Esophagus muscularis mucosa (tissue), 4 donors: ENCODE measurements at regions not wholly inside any gene's neighbourhood (a gene's known extent, or its start where the extent isn't known, plus 50 kb on each side); places are given as distances from the start of the nearest gene placed in this dataset.

ENCODE experiments used
- DNase-seq: peaks from one replicate; pipeline ENCODE4 v3.0.0-alpha.2; 2017; ENCODE audit errors: extremely low spot score
- H3K27ac ChIP-seq, 4 donors: fragments of 200-600 bp; sonication (generic); replicated peaks in 1 of 4; 1 replicate in 3 of 4; 2 replicates in 1 of 4; pipeline ENCODE4 v1.5.1; 2016 to 2019; ENCODE audit warnings: mild to moderate bottlenecking in 1 of 4
- H3K27me3 ChIP-seq, 4 donors: fragments of 200-600 bp; sonication (generic); one replicate each; pipeline versions ENCODE4 v1.5.1 to v1.6.0; 2016 to 2019
- H3K36me3 ChIP-seq, 4 donors: fragments of 200-600 bp; sonication (generic); one replicate each; pipeline ENCODE4 v1.5.1; 2016 to 2019
- H3K4me1 ChIP-seq, 4 donors: fragments of 200-600 bp; sonication (generic); one replicate each; pipeline ENCODE4 v1.5.1; 2016 to 2019
- H3K4me3 ChIP-seq, 4 donors: fragments of 200-600 bp; sonication (generic); 1 replicate in 2 of 4; 2 replicates in 2 of 4; pipeline ENCODE4 v1.5.1; 2016 to 2019; ENCODE audit warnings: mild to moderate bottlenecking in 4 of 4, moderate library complexity in 1 of 4
- H3K9me3 ChIP-seq, 4 donors: fragments of 200-600 bp; sonication (generic); 1 replicate in 3 of 4; 2 replicates in 1 of 4; pipeline ENCODE4 v1.5.1; 2016 to 2019
- EP300 ChIP-seq: sonication (generic); formaldehyde crosslinking; IDR thresholded peaks from one replicate; pipeline ENCODE4 v1.6.1; 2017; ENCODE audit warnings: antibody characterized with exemption
- POLR2A ChIP-seq: fragments of 450-650 bp; IDR thresholded peaks from one replicate; pipeline ENCODE4 v1.6.1; 2017; ENCODE audit warnings: antibody characterized with exemption, moderate library complexity, mild to moderate bottlenecking, low read depth
- POLR2AphosphoS5 ChIP-seq, 2 donors: sonication (generic); formaldehyde crosslinking; IDR thresholded peaks; one replicate each; pipeline ENCODE4 v1.6.1; 2017; ENCODE audit warnings: antibody characterized with exemption in 2 of 2
- WGBS: methylation state at CpG from one replicate; pipeline ENCODE4 v1.1.5; 2018; 5-methylcytosine and 5-hydroxymethylcytosine counted together
- intact Hi-C: fragments of 100-400 bp; cut with DNase I; formaldehyde crosslinking; loops from one replicate; pipeline ENCODE4 v1.15.1; 2023
- TF ChIP-seq, protein P1 (sequence below), 3 experiments: fragments of 200-600 bp in 2 of 3; fragments of 450-650 bp in 1 of 3; sonication (generic) in 2 of 3; IDR thresholded peaks; one replicate each; pipeline ENCODE4 v1.5.1; 2017 to 2019; ENCODE audit warnings: antibody characterized with exemption in 3 of 3, mild to moderate bottlenecking in 2 of 3, moderate library complexity in 1 of 3

DNA sequence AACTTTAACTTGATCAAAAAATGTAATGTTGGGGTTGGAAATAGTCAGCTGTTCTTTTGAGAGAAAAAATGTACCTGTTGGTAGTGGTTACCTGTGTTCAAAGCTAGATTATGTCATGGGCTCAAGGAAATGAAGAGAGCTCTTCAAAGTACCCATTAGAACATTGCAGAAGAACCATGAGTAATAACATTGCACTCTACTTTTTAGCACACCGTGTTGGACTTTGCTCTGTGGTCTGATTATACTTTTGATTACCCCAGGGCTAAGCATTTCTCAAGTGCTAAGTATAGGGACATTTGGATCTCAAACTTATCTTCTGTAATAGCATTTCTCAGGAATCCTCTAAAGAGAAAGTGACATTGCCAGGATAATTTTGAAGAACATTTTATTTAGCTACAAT lies 1122.8 kb upstream of the CELF4 start:
- no peak for DNase-seq
- 85% methylated on average over 1 of the region's 1 CpG for WGBS
- no peak for TF ChIP-seq EP300
- no peak for TF ChIP-seq POLR2AphosphoS5 (IDR thresholded peaks at IDR 0.05)
- TF ChIP-seq, protein P1, sequence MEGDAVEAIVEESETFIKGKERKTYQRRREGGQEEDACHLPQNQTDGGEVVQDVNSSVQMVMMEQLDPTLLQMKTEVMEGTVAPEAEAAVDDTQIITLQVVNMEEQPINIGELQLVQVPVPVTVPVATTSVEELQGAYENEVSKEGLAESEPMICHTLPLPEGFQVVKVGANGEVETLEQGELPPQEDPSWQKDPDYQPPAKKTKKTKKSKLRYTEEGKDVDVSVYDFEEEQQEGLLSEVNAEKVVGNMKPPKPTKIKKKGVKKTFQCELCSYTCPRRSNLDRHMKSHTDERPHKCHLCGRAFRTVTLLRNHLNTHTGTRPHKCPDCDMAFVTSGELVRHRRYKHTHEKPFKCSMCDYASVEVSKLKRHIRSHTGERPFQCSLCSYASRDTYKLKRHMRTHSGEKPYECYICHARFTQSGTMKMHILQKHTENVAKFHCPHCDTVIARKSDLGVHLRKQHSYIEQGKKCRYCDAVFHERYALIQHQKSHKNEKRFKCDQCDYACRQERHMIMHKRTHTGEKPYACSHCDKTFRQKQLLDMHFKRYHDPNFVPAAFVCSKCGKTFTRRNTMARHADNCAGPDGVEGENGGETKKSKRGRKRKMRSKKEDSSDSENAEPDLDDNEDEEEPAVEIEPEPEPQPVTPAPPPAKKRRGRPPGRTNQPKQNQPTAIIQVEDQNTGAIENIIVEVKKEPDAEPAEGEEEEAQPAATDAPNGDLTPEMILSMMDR (IDR thresholded peaks at IDR 0.05) = no peak
- TF ChIP-seq POLR2A = no peak
- no peaks in the 10 kb centered on the region for H3K9me3 ChIP-seq
- no peaks in the 10 kb centered on the region for H3K36me3 ChIP-seq
- H3K27ac ChIP-seq = no peak overlapping the region
- no peaks in the 10 kb centered on the region for H3K27me3 ChIP-seq
- no peak overlapping the region for H3K4me3 ChIP-seq
- H3K4me1 ChIP-seq = no peaks in the 10 kb centered on the region
- intact Hi-C loops = no loop called here

DNA sequence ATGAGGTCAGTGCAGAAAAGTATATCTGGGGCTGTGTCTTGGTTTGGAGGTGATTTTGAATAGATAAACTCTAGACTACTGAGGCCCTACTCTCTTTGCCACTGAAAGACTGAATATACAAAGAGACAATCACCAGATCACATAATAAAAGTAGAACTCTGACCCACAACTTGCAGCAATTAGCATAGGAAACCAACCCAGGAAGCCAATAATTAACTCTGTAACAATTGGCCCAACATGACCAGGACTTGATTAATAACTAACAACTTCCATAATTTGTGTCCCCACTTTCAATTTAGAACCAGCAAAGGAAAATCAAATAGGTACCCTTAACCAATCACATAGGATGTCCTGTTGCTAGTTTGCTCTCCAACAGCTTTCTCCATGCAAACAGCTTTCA lies 1104.9 kb upstream of the CELF4 start:
- no peaks in the 10 kb centered on the region for H3K27me3 ChIP-seq
- no peak overlapping the region for H3K27ac ChIP-seq

DNA sequence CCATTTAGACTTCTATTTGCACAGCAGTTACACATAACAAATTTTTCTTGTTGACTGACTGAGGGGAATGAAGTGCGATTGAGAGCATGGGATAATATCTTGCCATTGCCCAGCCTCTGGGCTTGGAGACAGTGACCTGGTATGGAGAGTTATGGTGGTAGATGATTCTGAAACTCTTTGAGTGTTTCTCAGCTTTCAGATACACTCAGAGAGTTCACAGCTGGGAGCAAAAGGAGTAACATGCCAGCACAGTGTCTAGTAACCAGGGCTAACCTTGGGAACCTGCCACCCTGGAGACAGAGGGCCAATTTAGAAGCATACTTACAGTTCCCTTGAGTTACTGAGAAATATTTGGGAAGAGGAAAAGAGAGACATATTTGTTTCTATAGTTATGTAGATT lies 1099.3 kb upstream of the CELF4 start:
- no peaks in the 10 kb centered on the region for H3K27me3 ChIP-seq
- peaks cover 0 to 4% (median 0%) of the 10 kb centered on the region in 4 donors for H3K4me1 ChIP-seq
- H3K9me3 ChIP-seq = no peaks in the 10 kb centered on the region
- H3K36me3 ChIP-seq = no peaks in the 10 kb centered on the region
- WGBS = 89% methylated on average over 1 of the region's 1 CpG
- intact Hi-C loops = no loop called here
- DNase-seq = no peak
- H3K4me3 ChIP-seq = no peak overlapping the region
- H3K27ac ChIP-seq = no peak overlapping the region
- TF ChIP-seq EP300 (no peak), POLR2AphosphoS5 (IDR thresholded peaks at IDR 0.05) (no peak), POLR2A (no peak)
- TF ChIP-seq, protein P1 (IDR thresholded peaks at IDR 0.05) = no peak

More for the DNA sequence above, 1104.9 kb upstream of the CELF4 start:
- DNase-seq = no peak
- Histone ChIP-seq H3K36me3 (no peaks in the 10 kb centered on the region), H3K9me3 (peaks cover 0 to 14% (median 6%) of the 10 kb centered on the region in 4 donors), H3K4me3 (no peak overlapping the region), H3K4me1 (no peaks in the 10 kb centered on the region)
- intact Hi-C loops = no loop called here
- TF ChIP-seq POLR2A = no peak
- TF ChIP-seq, protein P1 (IDR thresholded peaks at IDR 0.05) = no peak

DNA sequence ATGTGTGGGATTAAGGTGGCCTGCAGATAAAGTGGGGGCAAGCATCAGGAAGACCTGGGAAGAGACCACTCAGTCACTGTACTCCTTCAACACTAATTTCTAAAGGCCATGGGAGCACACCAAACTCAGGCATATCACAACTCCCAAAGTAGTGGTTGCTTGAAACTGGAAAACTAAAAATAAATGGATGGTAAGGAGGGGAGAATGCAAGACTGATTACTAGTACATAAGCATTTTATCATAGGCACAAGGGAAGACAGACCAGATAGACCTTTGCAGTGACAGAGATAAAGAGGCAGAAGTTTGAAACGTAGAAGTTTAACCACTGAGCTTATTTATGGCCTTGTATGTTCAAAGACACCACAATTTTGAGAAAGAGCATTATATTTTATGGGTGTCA lies 1098.1 kb upstream of the CELF4 start:
- peaks cover 0 to 4% (median 0%) of the 10 kb centered on the region in 4 donors for H3K4me1 ChIP-seq
- no peaks in the 10 kb centered on the region for H3K27me3 ChIP-seq
- H3K36me3 ChIP-seq = no peaks in the 10 kb centered on the region
- H3K27ac ChIP-seq = no peak overlapping the region
- intact Hi-C loops = no loop called here
- WGBS = 67% methylated on average over 1 of the region's 1 CpG
- no peak overlapping the region for H3K4me3 ChIP-seq
- no peaks in the 10 kb centered on the region for H3K9me3 ChIP-seq
- DNase-seq = no peak
- TF ChIP-seq EP300 (no peak), POLR2A (no peak), POLR2AphosphoS5 (IDR thresholded peaks at IDR 0.05) (no peak)
- TF ChIP-seq, protein P1 (IDR thresholded peaks at IDR 0.05) = no peak

DNA sequence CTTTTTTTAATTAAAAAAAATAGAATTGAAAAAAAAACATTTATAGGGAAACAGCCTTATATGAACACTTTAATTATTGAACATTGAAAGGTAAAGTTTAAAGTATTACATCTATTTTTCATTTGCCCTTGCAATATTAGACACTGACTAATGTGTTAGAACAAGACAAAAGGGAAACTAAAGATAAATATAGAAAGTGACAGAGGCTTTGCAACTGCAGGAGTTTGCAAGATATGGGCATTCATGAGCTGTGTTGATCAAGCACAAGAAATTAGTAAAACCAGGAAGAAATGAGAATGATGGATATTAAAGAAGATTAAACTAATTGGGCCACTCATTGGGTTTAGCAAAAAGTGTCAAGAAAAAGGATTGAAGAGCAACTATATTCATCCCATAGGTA lies 1097.7 kb upstream of the CELF4 start:
- TF ChIP-seq EP300 = no peak
- no peak for TF ChIP-seq POLR2AphosphoS5 (IDR thresholded peaks at IDR 0.05)
- TF ChIP-seq POLR2A = no peak
- TF ChIP-seq, protein P1 (IDR thresholded peaks at IDR 0.05) = no peak
- Histone ChIP-seq H3K4me3 (no peak overlapping the region), H3K9me3 (no peaks in the 10 kb centered on the region), H3K27me3 (no peaks in the 10 kb centered on the region), H3K27ac (no peak overlapping the region), H3K36me3 (no peaks in the 10 kb centered on the region), H3K4me1 (peaks cover 0 to 4% (median 0%) of the 10 kb centered on the region in 4 donors)
- intact Hi-C loops = no loop called here
- DNase-seq = no peak
